Nephron progenitor cell (in vitro differentiated cells): ENCODE measurements at regions not wholly inside any gene's neighbourhood (a gene's known extent, or its start where the extent isn't known, plus 50 kb on each side); places are given as distances from the start of the nearest gene placed in this dataset.
A peak's percentile ranks its signal among the peaks of the same experiment; 100 is the strongest.
"Not testable (repeated sequence)": the region's sequence is repeated elsewhere in the genome, so short reads cannot be mapped to it uniquely, and the experiment has no call there.

Experiments
- DNase-seq: peaks from one replicate; pipeline ENCODE4 v3.0.0; 2021
- H3K27ac Mint-ChIP-seq: 2 replicates; pipeline ENCODE4 v1.8.0; 2021; ENCODE audit warnings: mild to moderate bottlenecking, moderate library complexity, mixed read lengths
- H3K27me3 Mint-ChIP-seq: 2 replicates; pipeline ENCODE4 v1.8.0; 2021; ENCODE audit warnings: mild to moderate bottlenecking, low read depth, mixed read lengths; ENCODE audit not compliant: poor library complexity
- H3K36me3 Mint-ChIP-seq: 2 replicates; pipeline ENCODE4 v1.8.0; 2021; ENCODE audit warnings: low read depth, mixed read lengths
- H3K4me1 Mint-ChIP-seq: 2 replicates; pipeline ENCODE4 v1.8.0; 2021; ENCODE audit warnings: mixed read lengths
- H3K4me3 Mint-ChIP-seq: 2 replicates; pipeline ENCODE4 v1.8.0; 2021; ENCODE audit warnings: mild to moderate bottlenecking, moderate library complexity, mixed read lengths
- H3K9me3 Mint-ChIP-seq: 2 replicates; pipeline ENCODE4 v1.8.0; 2021; ENCODE audit warnings: mild to moderate bottlenecking, moderate library complexity, mixed read lengths
- CTCF ChIP-seq: fragments of 200-600 bp; sonication (generic); IDR thresholded peaks from 2 replicates; pipeline ENCODE4 v1.5.0; 2021; ENCODE audit warnings: antibody characterized with exemption

- peaks cover 10% of the 10 kb centered on the region for H3K4me1 Mint-ChIP-seq
- not testable (repeated sequence) for H3K36me3 Mint-ChIP-seq, H3K9me3 Mint-ChIP-seq, H3K27ac Mint-ChIP-seq, H3K27me3 Mint-ChIP-seq, DNase-seq, H3K4me3 Mint-ChIP-seq
Measured at GRCh38 chr16:15223398-15223797, 129.3 kb upstream of the RRN3 start.

- H3K4me1 Mint-ChIP-seq, result peaks cover 10% of the 10 kb centered on the region
- peak; percentile 10 for DNase-seq
- H3K36me3 Mint-ChIP-seq, H3K27me3 Mint-ChIP-seq, H3K27ac Mint-ChIP-seq, H3K9me3 Mint-ChIP-seq, H3K4me3 Mint-ChIP-seq: not testable (repeated sequence)
- peak; percentile 82 for TF ChIP-seq CTCF
Measured at GRCh38 chr16:15219679-15220615, 125.9 kb upstream of the RRN3 start.

GRCh38 chr16:15218856-15219500, 124.9 kb upstream of the RRN3 start:
- H3K4me1 Mint-ChIP-seq, result peaks cover 10% of the 10 kb centered on the region
- not testable (repeated sequence) for H3K4me3 Mint-ChIP-seq, H3K9me3 Mint-ChIP-seq, H3K36me3 Mint-ChIP-seq, DNase-seq, H3K27me3 Mint-ChIP-seq, H3K27ac Mint-ChIP-seq

GRCh38 chr16:15207202-15207981, 113.3 kb upstream of the RRN3 start:
- DNase-seq, result not testable (repeated sequence)

GRCh38 chr16:15206439-15206838, 112.4 kb upstream of the RRN3 start:
- not testable (repeated sequence) for DNase-seq, H3K27me3 Mint-ChIP-seq, H3K27ac Mint-ChIP-seq, H3K9me3 Mint-ChIP-seq, H3K4me3 Mint-ChIP-seq, H3K4me1 Mint-ChIP-seq, H3K36me3 Mint-ChIP-seq

More at GRCh38 chr16:15207202-15207981, 113.3 kb upstream of the RRN3 start:
- not testable (repeated sequence) for H3K27ac Mint-ChIP-seq, H3K4me3 Mint-ChIP-seq, H3K36me3 Mint-ChIP-seq, H3K27me3 Mint-ChIP-seq, H3K9me3 Mint-ChIP-seq, H3K4me1 Mint-ChIP-seq

- not testable (repeated sequence) for H3K4me3 Mint-ChIP-seq, DNase-seq, H3K4me1 Mint-ChIP-seq, H3K27ac Mint-ChIP-seq, H3K27me3 Mint-ChIP-seq, H3K36me3 Mint-ChIP-seq, H3K9me3 Mint-ChIP-seq
Measured at GRCh38 chr16:15205939-15206338, 111.9 kb upstream of the RRN3 start.

GRCh38 chr16:15204571-15204970, 110.5 kb upstream of the RRN3 start:
- not testable (repeated sequence) for H3K9me3 Mint-ChIP-seq, DNase-seq, H3K27ac Mint-ChIP-seq, H3K4me3 Mint-ChIP-seq, H3K36me3 Mint-ChIP-seq, H3K4me1 Mint-ChIP-seq, H3K27me3 Mint-ChIP-seq

- not testable (repeated sequence) for H3K4me3 Mint-ChIP-seq, DNase-seq, H3K27me3 Mint-ChIP-seq, H3K36me3 Mint-ChIP-seq, H3K4me1 Mint-ChIP-seq, H3K27ac Mint-ChIP-seq, H3K9me3 Mint-ChIP-seq
Measured at GRCh38 chr16:15192813-15193212, 98.7 kb upstream of the RRN3 start.

GRCh38 chr16:15192197-15192596, 98.1 kb upstream of the RRN3 start:
- not testable (repeated sequence) for H3K4me3 Mint-ChIP-seq, H3K4me1 Mint-ChIP-seq, H3K27me3 Mint-ChIP-seq, H3K36me3 Mint-ChIP-seq, DNase-seq, H3K27ac Mint-ChIP-seq, H3K9me3 Mint-ChIP-seq

- not testable (repeated sequence) for H3K27ac Mint-ChIP-seq, H3K4me1 Mint-ChIP-seq, H3K9me3 Mint-ChIP-seq, H3K27me3 Mint-ChIP-seq, H3K4me3 Mint-ChIP-seq, H3K36me3 Mint-ChIP-seq, DNase-seq
Measured at GRCh38 chr16:15189478-15189877, 95.4 kb upstream of the RRN3 start.
